Loucy (cell line): ENCODE measurements at regions not wholly inside any gene's neighbourhood (a gene's known extent, or its start where the extent isn't known, plus 50 kb on each side); places are given as distances from the start of the nearest gene placed in this dataset.

Experiments
- H2AFZ ChIP-seq: fragments of 200-600 bp; sonication (generic); 2 replicates; pipeline ENCODE4 v1.6.0; 2016; ENCODE audit warnings: antibody characterized with exemption, mild to moderate bottlenecking, low read length, moderate library complexity
- H3F3A ChIP-seq: fragments of 200-600 bp; 2 replicates; pipeline ENCODE4 v1.6.0; 2016; ENCODE audit warnings: antibody characterized with exemption, low read depth, mild to moderate bottlenecking
- H3K27me3 ChIP-seq: fragments of 200-600 bp; sonication (generic); 2 replicates; pipeline ENCODE4 v1.6.1; 2014; ENCODE audit warnings: low read length, mild to moderate bottlenecking; ENCODE audit not compliant: insufficient read depth, poor library complexity, severe bottlenecking
- H3K36me3 ChIP-seq: fragments of 200-600 bp; sonication (generic); 2 replicates; pipeline ENCODE4 v1.6.1; 2016; ENCODE audit warnings: low read length; ENCODE audit not compliant: insufficient read depth
- H3K4me1 ChIP-seq: fragments of 200-600 bp; sonication (generic); 2 replicates; pipeline ENCODE4 v1.5.1; 2014; ENCODE audit warnings: low read length, mild to moderate bottlenecking; ENCODE audit not compliant: insufficient read depth, poor library complexity, severe bottlenecking
- H3K4me2 ChIP-seq: fragments of 200-600 bp; sonication (generic); 2 replicates; pipeline ENCODE4 v1.6.0; 2014; ENCODE audit warnings: antibody characterized with exemption, low read length, low read depth, mild to moderate bottlenecking; ENCODE audit not compliant: poor library complexity, severe bottlenecking
- H3K4me3 ChIP-seq: fragments of 200-600 bp; sonication (generic); 2 replicates; pipeline ENCODE4 v1.5.1; 2014; ENCODE audit warnings: low read length, mild to moderate bottlenecking, mixed read lengths; ENCODE audit not compliant: poor library complexity, severe bottlenecking
- H3K79me2 ChIP-seq: fragments of 200-600 bp; sonication (generic); 2 replicates; pipeline ENCODE4 v1.6.1; 2014; ENCODE audit warnings: low read length; ENCODE audit not compliant: insufficient read depth
- H3K9ac ChIP-seq: fragments of 200-600 bp; sonication (generic); 2 replicates; pipeline ENCODE4 v1.6.0; 2014; ENCODE audit warnings: mild to moderate bottlenecking, low read depth, low read length, moderate library complexity; ENCODE audit not compliant: poor library complexity, severe bottlenecking
- H3K9me2 ChIP-seq: fragments of 200-600 bp; sonication (generic); replicated peaks from 2 replicates; pipeline ENCODE4 v1.6.1; 2016; ENCODE audit warnings: low read depth, low read length, mixed read lengths
- H3K9me3 ChIP-seq: fragments of 200-600 bp; sonication (generic); 2 replicates; pipeline ENCODE4 v1.6.1; 2014; ENCODE audit warnings: mild to moderate bottlenecking, antibody characterized with exemption, low read length, low read depth; ENCODE audit not compliant: insufficient read depth
- H4K20me1 ChIP-seq: fragments of 200-600 bp; sonication (generic); 2 replicates; pipeline ENCODE4 v1.6.0; 2014; ENCODE audit warnings: antibody characterized with exemption, low read length, mild to moderate bottlenecking; ENCODE audit not compliant: insufficient read depth, poor library complexity, severe bottlenecking
- EZH2phosphoT487 ChIP-seq: fragments of 200-600 bp; IDR thresholded peaks from 2 replicates; pipeline ENCODE4 v1.6.1; 2018; ENCODE audit warnings: antibody characterized with exemption, mild to moderate bottlenecking, moderate library complexity, borderline replicate concordance
- TF ChIP-seq, protein P1 (sequence below): fragments of 200-600 bp; sonication (generic); conservative IDR thresholded peaks from 2 replicates; pipeline ENCODE4 v1.5.1; 2014; ENCODE audit warnings: mild to moderate bottlenecking, antibody characterized with exemption, low read length

DNA sequence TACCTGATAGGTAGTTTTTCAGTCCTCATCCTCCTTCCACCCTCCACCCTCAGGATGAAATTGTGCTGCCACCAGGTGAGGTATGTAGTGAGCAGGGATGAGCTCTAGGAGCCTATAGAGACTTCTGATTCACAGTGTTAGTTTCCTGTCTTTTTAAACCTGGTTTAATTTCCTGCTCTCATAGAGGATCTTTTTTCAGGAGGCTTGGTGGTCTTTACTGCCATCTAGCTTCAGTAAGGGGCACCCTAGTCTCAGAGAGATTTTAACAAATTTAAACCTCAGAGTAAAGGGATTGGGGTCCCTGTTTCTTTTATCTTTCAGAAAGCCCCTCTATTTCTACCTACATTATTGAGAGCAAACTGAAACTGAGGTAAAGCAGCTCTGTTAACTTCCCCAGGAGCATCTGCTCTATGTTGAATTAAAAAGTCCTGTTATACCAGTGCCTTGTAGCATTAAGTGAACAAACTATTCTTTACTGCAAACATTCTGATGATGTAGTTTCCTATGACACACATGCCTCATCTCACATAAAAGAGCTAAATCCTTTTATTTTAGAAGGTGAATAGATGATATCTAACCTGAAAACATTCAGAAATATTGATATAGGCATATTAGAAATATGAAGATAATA lies 172.2 kb upstream of the DDHD1 start:
- Histone ChIP-seq H3K36me3 (no peaks in the 10 kb centered on the region), H3K9ac (no peak overlapping the region), H3K4me3 (no peak overlapping the region), H3K9me2 (no peaks in the 10 kb centered on the region), H3K4me2 (no peak overlapping the region), H3K27me3 (no peaks in the 10 kb centered on the region), H3F3A (no peaks in the 10 kb centered on the region), H2AFZ (no peak overlapping the region), H3K4me1 (peaks cover 3% of the 10 kb centered on the region), H3K79me2 (no peaks in the 10 kb centered on the region), H3K9me3 (no peaks in the 10 kb centered on the region), H4K20me1 (no peaks in the 10 kb centered on the region)
- TF ChIP-seq, protein P1, sequence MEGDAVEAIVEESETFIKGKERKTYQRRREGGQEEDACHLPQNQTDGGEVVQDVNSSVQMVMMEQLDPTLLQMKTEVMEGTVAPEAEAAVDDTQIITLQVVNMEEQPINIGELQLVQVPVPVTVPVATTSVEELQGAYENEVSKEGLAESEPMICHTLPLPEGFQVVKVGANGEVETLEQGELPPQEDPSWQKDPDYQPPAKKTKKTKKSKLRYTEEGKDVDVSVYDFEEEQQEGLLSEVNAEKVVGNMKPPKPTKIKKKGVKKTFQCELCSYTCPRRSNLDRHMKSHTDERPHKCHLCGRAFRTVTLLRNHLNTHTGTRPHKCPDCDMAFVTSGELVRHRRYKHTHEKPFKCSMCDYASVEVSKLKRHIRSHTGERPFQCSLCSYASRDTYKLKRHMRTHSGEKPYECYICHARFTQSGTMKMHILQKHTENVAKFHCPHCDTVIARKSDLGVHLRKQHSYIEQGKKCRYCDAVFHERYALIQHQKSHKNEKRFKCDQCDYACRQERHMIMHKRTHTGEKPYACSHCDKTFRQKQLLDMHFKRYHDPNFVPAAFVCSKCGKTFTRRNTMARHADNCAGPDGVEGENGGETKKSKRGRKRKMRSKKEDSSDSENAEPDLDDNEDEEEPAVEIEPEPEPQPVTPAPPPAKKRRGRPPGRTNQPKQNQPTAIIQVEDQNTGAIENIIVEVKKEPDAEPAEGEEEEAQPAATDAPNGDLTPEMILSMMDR = peak; percentile 78
- TF ChIP-seq EZH2phosphoT487 = no peak

DNA sequence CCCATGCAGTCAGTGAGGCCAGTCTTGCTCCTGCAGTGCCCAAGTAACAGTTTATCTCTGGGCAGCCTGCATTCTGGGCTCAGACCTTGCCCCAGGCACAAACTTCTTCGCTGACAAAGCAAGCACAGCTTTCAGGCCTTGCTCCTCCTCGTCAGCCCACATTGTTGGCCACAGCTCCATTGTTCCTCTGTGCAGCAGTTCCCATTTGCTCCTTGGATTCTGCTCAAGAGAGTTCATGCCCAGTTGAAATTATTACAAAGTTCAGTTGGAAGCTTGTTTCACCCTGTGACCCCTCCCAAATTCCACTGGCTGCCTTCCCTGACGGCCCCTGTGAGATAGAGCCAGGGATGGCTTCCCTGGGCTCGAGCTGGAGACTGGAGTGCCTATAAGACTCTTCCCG lies 163.4 kb upstream of the DDHD1 start:
- no peaks in the 10 kb centered on the region for H3K27me3 ChIP-seq
- H3K9me3 ChIP-seq = no peaks in the 10 kb centered on the region
- H2AFZ ChIP-seq = no peak overlapping the region
- H3K4me1 ChIP-seq = no peaks in the 10 kb centered on the region
- no peaks in the 10 kb centered on the region for H3K79me2 ChIP-seq
- H4K20me1 ChIP-seq = no peaks in the 10 kb centered on the region
- TF ChIP-seq, protein P1 = no peak
- TF ChIP-seq EZH2phosphoT487 = no peak
- no peaks in the 10 kb centered on the region for H3F3A ChIP-seq
- no peak overlapping the region for H3K4me2 ChIP-seq
- H3K9ac ChIP-seq = no peak overlapping the region
- H3K9me2 ChIP-seq = no peaks in the 10 kb centered on the region
- no peaks in the 10 kb centered on the region for H3K36me3 ChIP-seq
- no peak overlapping the region for H3K4me3 ChIP-seq

DNA sequence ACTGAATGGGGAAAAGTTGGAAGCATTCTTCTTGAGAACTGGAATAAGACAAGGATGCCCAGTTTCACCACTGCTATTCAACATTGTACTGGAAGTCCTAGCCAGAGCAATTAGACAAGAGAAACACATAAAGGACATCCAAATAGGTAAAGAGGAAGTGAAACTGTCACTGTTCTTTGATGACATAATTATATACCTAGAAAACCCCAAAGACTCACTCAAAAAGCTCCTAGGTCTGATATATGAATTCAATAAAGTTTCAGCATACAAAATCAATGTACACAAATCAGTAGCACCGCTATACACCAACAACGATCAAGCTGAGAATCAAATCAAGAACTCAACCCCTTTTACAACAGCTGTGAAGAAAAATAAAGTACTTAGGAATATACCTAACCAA lies 157.3 kb upstream of the DDHD1 start:
- H3K4me3 ChIP-seq = no peak overlapping the region
- no peak overlapping the region for H3K9ac ChIP-seq
- no peaks in the 10 kb centered on the region for H3F3A ChIP-seq
- no peaks in the 10 kb centered on the region; the same call in 1 of the 2 replicates for H3K9me3 ChIP-seq
- no peaks in the 10 kb centered on the region for H3K27me3 ChIP-seq
- no peaks in the 10 kb centered on the region for H4K20me1 ChIP-seq
- H2AFZ ChIP-seq = no peak overlapping the region
- no peaks in the 10 kb centered on the region for H3K4me1 ChIP-seq
- no peaks in the 10 kb centered on the region for H3K9me2 ChIP-seq
- no peaks in the 10 kb centered on the region for H3K79me2 ChIP-seq
- TF ChIP-seq, protein P1 = no peak
- TF ChIP-seq EZH2phosphoT487 = no peak
- no peaks in the 10 kb centered on the region for H3K36me3 ChIP-seq
- no peak overlapping the region for H3K4me2 ChIP-seq
